GM23248 (cell line): ENCODE measurements at regions not wholly inside any gene's neighbourhood (a gene's known extent, or its start where the extent isn't known, plus 50 kb on each side); places are given as distances from the start of the nearest gene placed in this dataset.
"Not testable (repeated sequence)": the region's sequence is repeated elsewhere in the genome, so short reads cannot be mapped to it uniquely, and the experiment has no call there.

Source experiments
- EZH2 ChIP-seq: fragments of 200-600 bp; sonication (generic); IDR thresholded peaks from 2 replicates; pipeline ENCODE4 v1.6.1; 2018; ENCODE audit warnings: antibody characterized with exemption, mild to moderate bottlenecking; ENCODE audit not compliant: insufficient read depth, poor library complexity, severe bottlenecking
- EZH2phosphoT487 ChIP-seq: fragments of 200-600 bp; sonication (generic); IDR thresholded peaks from 2 replicates; pipeline ENCODE4 v1.6.1; 2018; ENCODE audit warnings: antibody characterized with exemption, moderate library complexity, mild to moderate bottlenecking, low read depth; ENCODE audit not compliant: insufficient read depth

- TF ChIP-seq EZH2phosphoT487, EZH2: not testable (repeated sequence)
Measured at GRCh38 chr13:79887278-79887677, 406.3 kb downstream of the NDFIP2 start.
